GM21786 (cell line): ENCODE measurements at regions not wholly inside any gene's neighbourhood (a gene's known extent, or its start where the extent isn't known, plus 50 kb on each side); places are given as distances from the start of the nearest gene placed in this dataset.

ENCODE experiments used
- ATAC-seq: cut with Tn5 transposase; IDR thresholded peaks from one replicate; pipeline ENCODE4 v1.9.1; 2021; ENCODE audit not compliant: unreplicated experiment

- ATAC-seq: no peak
Observed at GRCh38 chr6:43970068-43970912, 157.0 kb downstream of the MRPL14 start.

GRCh38 chr6:43969158-43969981, 157.9 kb downstream of the MRPL14 start:
- no peak for ATAC-seq

- ATAC-seq: no peak
Observed at GRCh38 chr6:43968110-43968965, 158.9 kb downstream of the MRPL14 start.

- ATAC-seq: no peak
Observed at GRCh38 chr6:43967719-43968091, 159.5 kb downstream of the MRPL14 start.

GRCh38 chr6:43966853-43967718, 160.2 kb downstream of the MRPL14 start:
- ATAC-seq: no peak

GRCh38 chr6:43966374-43966658, 160.9 kb downstream of the MRPL14 start:
- no peak for ATAC-seq

GRCh38 chr6:43965628-43966373, 161.5 kb downstream of the MRPL14 start:
- no peak for ATAC-seq

GRCh38 chr6:43964659-43965570, 162.3 kb downstream of the MRPL14 start:
- no peak for ATAC-seq

GRCh38 chr6:43963877-43964658, 163.2 kb downstream of the MRPL14 start:
- no peak for ATAC-seq

GRCh38 chr6:43963203-43963602, 164.0 kb downstream of the MRPL14 start:
- no peak for ATAC-seq

- no peak for ATAC-seq
Observed at GRCh38 chr6:43962458-43962857, 164.8 kb downstream of the MRPL14 start.

GRCh38 chr6:43957273-43957672, 170.0 kb downstream of the MRPL14 start:
- no peak for ATAC-seq

GRCh38 chr6:43956478-43956877, 170.8 kb downstream of the MRPL14 start:
- no peak for ATAC-seq

- ATAC-seq: no peak
Observed at GRCh38 chr6:43954311-43955131, 172.7 kb downstream of the MRPL14 start.

- no peak for ATAC-seq
Observed at GRCh38 chr6:43953794-43954310, 173.4 kb downstream of the MRPL14 start.

GRCh38 chr6:43953256-43953655, 174.0 kb downstream of the MRPL14 start:
- ATAC-seq: no peak

- ATAC-seq: no peak
Observed at GRCh38 chr6:43952746-43953145, 174.5 kb downstream of the MRPL14 start.
